GM18951 (cell line): ENCODE measurements at regions not wholly inside any gene's neighbourhood (a gene's known extent, or its start where the extent isn't known, plus 50 kb on each side); places are given as distances from the start of the nearest gene placed in this dataset.

Source experiments
- POLR2A ChIP-seq: IDR thresholded peaks from 4 replicates; pipeline ENCODE4 v1.6.1; 2011; ENCODE audit warnings: mild to moderate bottlenecking; ENCODE audit not compliant: insufficient read length, insufficient read depth; ENCODE audit errors: extremely low read depth
- in situ Hi-C: fragments of 300-500 bp; cut with MboI; formaldehyde crosslinking; loops from one replicate; pipeline ENCODE4 v1.12.0; 2022; ENCODE audit warnings: low sequenced_read_pairs, mixed read lengths, inconsistent platforms; ENCODE audit not compliant: unreplicated experiment

- TF ChIP-seq POLR2A: no peak
- in situ Hi-C loops: no loop called here
Observed at GRCh38 chr12:124381456-124382296, 86.8 kb downstream of the RFLNA start.

- in situ Hi-C loops: no loop called here
Observed at GRCh38 chr12:124380796-124381455, 86.0 kb downstream of the RFLNA start.

DNA sequence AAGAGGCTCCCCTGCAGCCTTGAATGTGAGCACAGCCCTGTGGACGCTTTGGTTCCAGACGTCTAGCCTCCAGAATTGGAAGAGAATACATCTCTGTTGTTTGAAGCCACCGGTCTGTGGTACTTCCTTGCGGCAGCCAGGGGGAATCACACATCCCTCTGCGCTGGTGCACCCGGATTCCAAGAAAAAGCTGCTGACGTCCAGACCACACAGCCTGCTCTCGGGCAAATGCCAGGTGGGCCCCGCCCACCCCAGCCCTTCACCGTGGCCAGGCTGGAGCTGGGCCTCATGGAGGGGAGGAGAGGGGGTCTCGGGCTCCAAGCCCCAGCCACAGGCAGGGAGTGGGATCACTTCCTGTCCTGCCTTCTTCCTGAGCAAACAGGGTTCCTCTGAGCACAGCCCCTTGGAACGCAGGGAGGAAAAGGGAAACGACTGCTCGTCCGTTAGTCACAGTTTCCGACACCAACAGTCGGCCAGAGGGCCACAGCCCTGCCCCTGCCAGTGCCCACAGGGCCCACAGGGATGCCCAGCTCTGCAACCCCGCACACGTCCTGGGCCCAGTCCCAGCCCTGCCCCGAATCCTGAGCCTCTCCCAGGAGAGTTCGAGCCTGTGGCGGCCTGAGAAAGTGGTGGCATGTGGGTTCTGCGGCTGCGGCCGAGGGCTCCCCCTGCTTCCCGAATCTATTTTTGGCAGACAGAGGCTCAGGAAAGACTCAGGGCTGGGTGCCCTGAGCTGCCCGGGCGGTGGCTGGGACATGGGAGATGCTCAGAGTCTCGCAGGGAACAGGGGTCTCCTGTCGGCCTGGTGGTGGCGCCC is 85.3 kb downstream of the RFLNA start:
- in situ Hi-C loops: no loop called here

More at GRCh38 chr12:124380796-124381455, 86.0 kb downstream of the RFLNA start:
- no peak for TF ChIP-seq POLR2A

GRCh38 chr12:124379379-124379937 is 84.6 kb downstream of the RFLNA start:
- in situ Hi-C loops: no loop called here
- no peak for TF ChIP-seq POLR2A

More for the DNA sequence above, 85.3 kb downstream of the RFLNA start:
- no peak for TF ChIP-seq POLR2A

DNA sequence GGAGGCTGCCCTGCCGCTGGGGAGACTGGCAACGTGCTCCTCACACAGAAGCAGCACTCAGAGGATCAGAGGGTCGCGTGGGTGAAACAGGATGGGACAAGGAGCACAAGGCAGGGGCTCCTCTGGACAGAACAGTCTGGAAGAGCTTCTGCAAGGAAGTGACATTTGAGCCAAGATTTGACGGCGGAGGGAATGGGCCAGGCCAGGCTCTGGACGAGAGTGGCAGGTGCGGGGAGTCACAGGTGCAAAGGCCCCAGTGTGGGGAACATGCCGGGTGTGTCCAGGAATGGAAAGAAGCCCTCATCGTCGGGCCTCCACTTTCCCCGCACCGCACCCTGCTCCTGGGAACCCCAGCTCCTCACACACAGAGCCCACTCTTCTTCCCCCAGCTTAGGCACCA is 84.0 kb downstream of the RFLNA start:
- no peak for TF ChIP-seq POLR2A
- in situ Hi-C loops: no loop called here

- in situ Hi-C loops: no loop called here
Observed at GRCh38 chr12:124377981-124378509, 83.2 kb downstream of the RFLNA start.

DNA sequence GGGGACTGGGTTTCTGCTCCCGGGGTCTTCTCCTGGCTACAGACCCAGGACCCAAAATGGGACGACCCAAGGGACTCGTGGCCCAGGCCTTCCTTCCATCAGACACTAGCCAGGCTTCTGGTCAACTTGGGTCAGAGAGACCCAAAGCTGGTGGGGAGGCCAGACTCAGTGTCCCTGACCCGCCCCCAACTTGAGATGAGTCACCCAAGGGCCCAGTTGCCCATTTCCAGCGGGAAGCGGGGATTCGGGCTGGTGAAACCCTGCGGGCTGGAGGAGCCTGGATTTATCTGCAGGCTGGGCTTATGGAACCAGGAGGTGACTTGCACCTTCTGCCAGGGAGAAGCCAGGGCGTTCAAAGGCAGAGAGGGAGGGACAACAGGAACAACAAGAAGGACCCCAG is 81.5 kb downstream of the RFLNA start:
- no peak for TF ChIP-seq POLR2A
- in situ Hi-C loops: no loop called here

More at GRCh38 chr12:124377981-124378509, 83.2 kb downstream of the RFLNA start:
- no peak for TF ChIP-seq POLR2A

DNA sequence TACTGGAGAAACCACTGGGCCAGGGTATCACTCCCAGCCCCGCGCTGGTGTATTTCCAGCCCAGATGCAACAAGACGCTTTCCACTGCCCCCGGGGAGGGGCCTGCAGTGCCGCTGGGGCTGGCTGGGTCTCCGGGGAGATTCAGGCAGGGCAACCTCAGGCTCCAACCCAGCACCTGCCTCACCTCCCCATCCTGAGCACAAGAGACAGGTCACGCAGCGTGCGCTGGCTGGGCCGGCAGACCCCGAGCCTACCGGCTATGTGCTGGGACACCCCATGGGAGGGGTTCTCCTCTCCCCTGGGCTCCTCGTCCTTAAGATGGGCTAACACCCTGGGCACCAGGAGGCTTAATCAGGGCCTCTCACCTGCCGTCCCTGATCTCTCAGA is 80.9 kb downstream of the RFLNA start:
- no peak for TF ChIP-seq POLR2A
- in situ Hi-C loops: no loop called here

- in situ Hi-C loops: no loop called here
- no peak for TF ChIP-seq POLR2A
Observed at GRCh38 chr12:124375141-124375788, 80.4 kb downstream of the RFLNA start.

GRCh38 chr12:124374567-124374966 is 79.7 kb downstream of the RFLNA start:
- TF ChIP-seq POLR2A: no peak
- in situ Hi-C loops: loop anchor here (25.0 kb wide), 1 partner anchor 388 kb away; no protein-coding TSS in a partner anchor

- no peak for TF ChIP-seq POLR2A
- in situ Hi-C loops: loop anchor here (25.0 kb wide), 1 partner anchor 388 kb away; no protein-coding TSS in a partner anchor
Observed at GRCh38 chr12:124374147-124374546, 79.3 kb downstream of the RFLNA start.

DNA sequence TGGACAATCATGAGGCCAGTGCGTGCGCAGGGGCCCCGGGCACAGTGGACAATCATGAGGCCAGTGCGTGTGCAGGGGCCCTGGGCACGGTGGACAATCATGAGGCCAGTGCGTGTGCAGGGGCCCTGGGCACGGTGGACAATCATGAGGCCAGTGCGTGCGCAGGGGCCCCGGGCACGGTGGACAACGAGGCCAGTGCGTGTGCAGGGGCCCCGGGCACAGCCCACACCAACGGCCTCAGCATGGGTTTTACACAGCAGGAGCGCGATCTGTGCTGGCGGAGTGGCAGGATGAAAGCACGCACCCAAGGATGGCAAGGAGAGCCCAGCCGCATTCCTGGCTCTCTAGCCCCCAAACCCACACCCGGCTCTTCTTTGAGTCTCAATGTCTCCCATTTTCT is 78.8 kb downstream of the RFLNA start:
- in situ Hi-C loops: loop anchor here (25.0 kb wide), 1 partner anchor 389 kb away; no protein-coding TSS in a partner anchor
